Brain microvascular endothelial cell (primary cell): ENCODE measurements at regions not wholly inside any gene's neighbourhood (a gene's known extent, or its start where the extent isn't known, plus 50 kb on each side); places are given as distances from the start of the nearest gene placed in this dataset.

Experiments used
- DNase-seq: peaks from one replicate; pipeline ENCODE4 v3.0.0-alpha.2; 2020
- H3K27ac ChIP-seq: fragments of 250-450 bp; sonication (Bioruptor Pico); 2 replicates; pipeline ENCODE4 v1.5.1; 2020; ENCODE audit warnings: mild to moderate bottlenecking, moderate library complexity
- H3K27me3 ChIP-seq: fragments of 250-450 bp; sonication (Bioruptor Pico); replicated peaks from 2 replicates; pipeline ENCODE4 v1.5.1; 2020; ENCODE audit warnings: mild to moderate bottlenecking
- H3K36me3 ChIP-seq: fragments of 250-450 bp; sonication (Bioruptor Pico); replicated peaks from 2 replicates; pipeline ENCODE4 v1.5.1; 2020; ENCODE audit warnings: mild to moderate bottlenecking
- H3K4me3 ChIP-seq: 2 replicates; pipeline ENCODE4 v1.5.1; 2011; ENCODE audit warnings: low read depth, mild to moderate bottlenecking, control low read depth, low read length, moderate library complexity
- CTCF ChIP-seq: IDR thresholded peaks from 2 replicates; pipeline ENCODE4 v1.5.1; 2011; ENCODE audit warnings: low read depth, mild to moderate bottlenecking, moderate library complexity, low read length, control low read depth, inconsistent platforms; ENCODE audit errors: missing control alignments
- in situ Hi-C: cut with HindIII; loops from 2 replicates; pipeline ENCODE4 v1.10.0; 2017; ENCODE audit warnings: low sequenced_read_pairs, low pct_ligation_motif_present

GRCh38 chr21:25405984-25406383 lies 201.3 kb downstream of the MRPL39 start:
- Histone ChIP-seq H3K27me3 (no peaks in the 10 kb centered on the region), H3K27ac (no peak overlapping the region), H3K4me3 (no peak overlapping the region), H3K36me3 (no peaks in the 10 kb centered on the region)
- no peak for TF ChIP-seq CTCF
- in situ Hi-C loops = no loop called here
- no peak for DNase-seq

GRCh38 chr21:25402134-25402961 lies 204.9 kb downstream of the MRPL39 start:
- Histone ChIP-seq H3K27me3 (no peaks in the 10 kb centered on the region), H3K27ac (no peak overlapping the region), H3K4me3 (no peak overlapping the region), H3K36me3 (no peaks in the 10 kb centered on the region)
- no peak for TF ChIP-seq CTCF
- in situ Hi-C loops = no loop called here
- DNase-seq = no peak

- Histone ChIP-seq H3K27ac (no peak overlapping the region), H3K27me3 (no peaks in the 10 kb centered on the region), H3K36me3 (no peaks in the 10 kb centered on the region), H3K4me3 (no peak overlapping the region)
- in situ Hi-C loops = no loop called here
- TF ChIP-seq CTCF = no peak
- no peak for DNase-seq
Observed at GRCh38 chr21:25400427-25400826, 206.9 kb downstream of the MRPL39 start.

GRCh38 chr21:25398630-25399029 lies 208.7 kb downstream of the MRPL39 start:
- no peaks in the 10 kb centered on the region for H3K27me3 ChIP-seq
- no peaks in the 10 kb centered on the region for H3K36me3 ChIP-seq
- H3K4me3 ChIP-seq = no peak overlapping the region
- in situ Hi-C loops = no loop called here
- TF ChIP-seq CTCF = no peak
- no peak for DNase-seq
- no peak overlapping the region for H3K27ac ChIP-seq

GRCh38 chr21:25396135-25396711 lies 211.1 kb downstream of the MRPL39 start:
- TF ChIP-seq CTCF = no peak
- H3K36me3 ChIP-seq = no peaks in the 10 kb centered on the region
- in situ Hi-C loops = no loop called here
- H3K27ac ChIP-seq = no peak overlapping the region
- H3K27me3 ChIP-seq = no peaks in the 10 kb centered on the region
- H3K4me3 ChIP-seq = no peak overlapping the region
- DNase-seq = no peak
